ENCODE measurements at regions not wholly inside any gene's neighbourhood (a gene's known extent, or its start where the extent isn't known, plus 50 kb on each side); places are given as distances from the start of the nearest gene placed in this dataset.

DNA sequence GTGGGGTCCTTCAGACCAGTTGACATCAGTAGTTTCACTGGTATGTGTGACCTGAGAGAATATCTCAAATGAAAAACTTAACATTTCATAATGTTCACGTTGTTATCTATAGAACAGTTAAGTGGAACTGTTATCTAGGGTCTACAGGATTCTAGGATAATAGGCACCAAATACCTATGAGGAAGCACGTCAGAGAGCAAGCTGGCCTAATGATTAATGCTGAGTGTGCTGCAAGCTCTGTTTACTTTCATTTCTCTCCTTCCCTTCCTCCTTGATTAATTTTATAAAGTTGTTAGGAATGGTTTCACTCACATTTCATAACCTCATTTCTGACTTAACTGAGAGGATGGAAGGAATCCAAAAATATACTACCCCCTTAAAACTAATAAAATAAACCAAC lies 362.5 kb upstream of the ZNF717 start:
- TF ChIP-seq, protein P1, sequence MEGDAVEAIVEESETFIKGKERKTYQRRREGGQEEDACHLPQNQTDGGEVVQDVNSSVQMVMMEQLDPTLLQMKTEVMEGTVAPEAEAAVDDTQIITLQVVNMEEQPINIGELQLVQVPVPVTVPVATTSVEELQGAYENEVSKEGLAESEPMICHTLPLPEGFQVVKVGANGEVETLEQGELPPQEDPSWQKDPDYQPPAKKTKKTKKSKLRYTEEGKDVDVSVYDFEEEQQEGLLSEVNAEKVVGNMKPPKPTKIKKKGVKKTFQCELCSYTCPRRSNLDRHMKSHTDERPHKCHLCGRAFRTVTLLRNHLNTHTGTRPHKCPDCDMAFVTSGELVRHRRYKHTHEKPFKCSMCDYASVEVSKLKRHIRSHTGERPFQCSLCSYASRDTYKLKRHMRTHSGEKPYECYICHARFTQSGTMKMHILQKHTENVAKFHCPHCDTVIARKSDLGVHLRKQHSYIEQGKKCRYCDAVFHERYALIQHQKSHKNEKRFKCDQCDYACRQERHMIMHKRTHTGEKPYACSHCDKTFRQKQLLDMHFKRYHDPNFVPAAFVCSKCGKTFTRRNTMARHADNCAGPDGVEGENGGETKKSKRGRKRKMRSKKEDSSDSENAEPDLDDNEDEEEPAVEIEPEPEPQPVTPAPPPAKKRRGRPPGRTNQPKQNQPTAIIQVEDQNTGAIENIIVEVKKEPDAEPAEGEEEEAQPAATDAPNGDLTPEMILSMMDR (IDR thresholded peaks at IDR 0.05): no peak
- TF ChIP-seq EZH2 (IDR thresholded peaks at IDR 0.05) (no peak), EZH2phosphoT487 (IDR thresholded peaks at IDR 0.05) (no peak)
